PFSK-1 (cell line): ENCODE measurements at regions not wholly inside any gene's neighbourhood (a gene's known extent, or its start where the extent isn't known, plus 50 kb on each side); places are given as distances from the start of the nearest gene placed in this dataset.

ENCODE experiments used
- FOXP2 ChIP-seq: optimal IDR thresholded peaks from 2 replicates; pipeline ENCODE3; 2011; ENCODE audit warnings: borderline replicate concordance, control low read depth, inconsistent platforms; ENCODE audit not compliant: insufficient read depth; ENCODE audit errors: extremely low read length, extremely low read depth
- POLR2AphosphoS5 ChIP-seq: IDR thresholded peaks from 2 replicates; pipeline ENCODE4 v1.6.1; 2012; ENCODE audit warnings: low read depth, mild to moderate bottlenecking, control low read depth, low read length, moderate library complexity
- REST ChIP-seq, 2 experiments: IDR thresholded peaks; 2 replicates each; pipeline versions ENCODE4 v1.6.1 to v1.8.0; 2011 to 2012; ENCODE audit warnings: low read depth in 2 of 2, low read length in 2 of 2, control low read depth in 1 of 2, inconsistent platforms in 1 of 2, mild to moderate bottlenecking in 1 of 2, moderate library complexity in 1 of 2; ENCODE audit not compliant: insufficient read depth in 1 of 2
- SIN3A ChIP-seq: IDR thresholded peaks from 2 replicates; pipeline ENCODE4 v1.6.1; 2012; ENCODE audit warnings: mild to moderate bottlenecking, low read length, moderate library complexity, borderline replicate concordance; ENCODE audit not compliant: insufficient read depth
- TAF1 ChIP-seq: IDR thresholded peaks from 2 replicates; pipeline ENCODE4 v1.6.1; 2012; ENCODE audit warnings: low read length, control low read depth, borderline replicate concordance; ENCODE audit not compliant: insufficient read depth

DNA sequence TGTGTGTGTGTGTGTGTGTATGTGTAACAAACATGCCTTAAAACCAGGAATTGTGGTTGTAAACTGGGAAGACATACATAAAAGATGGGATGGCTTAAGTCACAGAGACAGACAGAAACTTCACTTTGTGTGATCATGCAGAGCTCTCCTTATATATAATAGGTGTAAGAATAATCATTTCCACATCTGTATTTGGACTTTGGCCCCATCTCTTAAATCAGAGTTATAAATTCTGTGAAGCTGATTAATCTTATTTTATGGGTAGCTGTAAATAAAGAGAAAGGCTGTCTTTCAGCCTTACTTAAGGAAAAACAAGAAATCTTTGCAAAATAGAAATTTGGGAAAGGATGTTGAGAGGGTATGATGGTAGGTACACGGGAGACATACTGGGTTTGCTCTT lies 174.6 kb upstream of the PITX2 start:
- no peak for TF ChIP-seq POLR2AphosphoS5
- no peak for TF ChIP-seq FOXP2
- no peak for TF ChIP-seq TAF1
- no peak for TF ChIP-seq SIN3A

GRCh38 chr4:110798687-110799086 lies 175.8 kb upstream of the PITX2 start:
- no peak for TF ChIP-seq SIN3A
- TF ChIP-seq REST (IDR thresholded peaks at IDR 0.05; ENCODE audit: insufficient read depth in 1 of 2, low read depth in 2 of 2, low read length in 2 of 2): no peak
- no peak for TF ChIP-seq POLR2AphosphoS5
- no peak for TF ChIP-seq TAF1
- no peak for TF ChIP-seq FOXP2

DNA sequence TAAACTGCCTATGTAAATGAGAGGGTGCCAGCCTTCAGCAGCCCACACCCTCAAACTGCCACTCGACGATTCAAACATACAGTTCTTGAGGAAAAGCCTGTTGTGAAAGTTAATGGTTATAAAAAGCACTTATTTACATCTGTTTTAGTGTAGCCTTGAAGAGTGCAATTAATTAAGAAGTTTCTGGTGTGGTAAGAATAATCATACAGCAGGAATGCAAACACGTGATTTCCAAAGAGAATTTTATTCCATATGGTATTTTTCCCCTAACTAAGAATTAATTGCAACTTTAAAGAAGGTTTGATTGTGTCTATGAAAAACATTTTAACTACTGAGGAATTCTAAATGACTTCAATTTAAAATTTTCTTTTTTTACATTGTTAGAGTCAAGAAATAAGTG lies 176.3 kb upstream of the PITX2 start:
- TF ChIP-seq FOXP2: no peak

DNA sequence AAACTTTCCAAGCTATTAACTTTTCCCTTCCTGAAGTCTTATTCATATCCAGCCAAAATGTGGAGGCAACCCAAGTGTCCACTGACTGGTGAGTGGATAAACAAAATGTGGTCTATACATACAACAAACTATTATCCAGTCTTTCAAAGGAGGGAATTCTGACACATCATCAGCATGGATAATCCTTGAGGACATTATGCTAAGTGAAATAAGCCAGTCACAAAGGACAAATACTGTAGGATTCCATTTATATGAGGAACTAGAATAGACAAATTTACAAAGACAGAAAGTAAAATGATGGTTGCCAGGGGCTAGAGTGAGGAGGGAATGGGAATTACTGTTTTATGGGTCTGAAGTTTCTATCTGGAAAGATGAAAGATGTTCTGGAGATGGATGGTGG lies 178.7 kb upstream of the PITX2 start:
- TF ChIP-seq FOXP2: no peak
- TF ChIP-seq TAF1: no peak
- TF ChIP-seq SIN3A: no peak
- TF ChIP-seq REST (IDR thresholded peaks at IDR 0.05; ENCODE audit: insufficient read depth in 1 of 2, low read depth in 2 of 2, low read length in 2 of 2): no peak
- no peak for TF ChIP-seq POLR2AphosphoS5

DNA sequence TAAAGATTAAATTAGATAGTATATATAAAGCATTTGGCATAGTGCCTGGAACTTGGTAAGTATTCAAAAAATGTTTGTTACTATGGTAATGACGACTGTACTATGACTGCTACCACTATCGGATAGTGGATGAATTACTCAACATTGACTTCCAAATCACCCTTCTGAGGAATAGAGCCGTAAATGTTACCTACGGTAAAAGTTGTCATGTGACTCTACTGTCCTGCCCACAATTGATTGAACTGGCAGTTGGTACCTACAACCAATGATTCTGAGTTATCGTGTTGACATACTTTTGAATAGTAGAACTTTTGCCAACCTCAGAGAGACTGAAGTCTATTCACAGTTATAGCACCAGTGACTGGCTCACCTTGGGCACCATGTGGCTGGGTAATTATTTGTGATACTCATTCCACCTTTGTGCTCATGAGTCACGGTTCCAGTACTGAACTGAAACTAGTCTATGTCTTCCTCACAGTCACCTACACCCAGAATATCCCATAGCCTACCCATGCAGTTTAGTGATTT lies 185.5 kb upstream of the PITX2 start:
- TF ChIP-seq FOXP2: no peak
- no peak for TF ChIP-seq TAF1
- no peak for TF ChIP-seq REST (IDR thresholded peaks at IDR 0.05; ENCODE audit: insufficient read depth in 1 of 2, low read depth in 2 of 2, low read length in 2 of 2)
- no peak for TF ChIP-seq POLR2AphosphoS5
- no peak for TF ChIP-seq SIN3A

DNA sequence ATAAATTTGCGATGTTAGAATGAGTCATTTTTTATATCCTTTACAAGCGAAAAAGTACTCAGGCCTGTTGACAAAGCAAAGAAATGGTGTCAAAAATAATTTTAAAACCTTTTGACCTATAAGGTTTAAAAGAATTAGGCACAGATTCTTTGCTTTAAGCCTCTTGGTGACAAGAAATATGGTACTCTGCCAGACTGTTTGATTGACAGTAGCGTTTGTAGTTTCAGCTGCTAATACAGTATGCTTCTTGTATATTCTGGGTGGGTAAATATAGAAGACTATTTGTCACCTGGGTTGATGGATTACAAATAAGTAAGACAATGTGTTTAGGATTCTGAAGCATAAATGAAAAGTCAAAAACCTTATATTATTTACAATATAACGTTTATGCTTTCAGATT lies 193.1 kb upstream of the PITX2 start:
- no peak for TF ChIP-seq SIN3A
- no peak for TF ChIP-seq FOXP2
- no peak for TF ChIP-seq TAF1
- no peak for TF ChIP-seq POLR2AphosphoS5
- no peak for TF ChIP-seq REST (IDR thresholded peaks at IDR 0.05; ENCODE audit: insufficient read depth in 1 of 2, low read depth in 2 of 2, low read length in 2 of 2)
